Endothelial cell of umbilical vein (primary cell): ENCODE measurements at regions not wholly inside any gene's neighbourhood (a gene's known extent, or its start where the extent isn't known, plus 50 kb on each side); places are given as distances from the start of the nearest gene placed in this dataset.

ENCODE experiments used
- BruUV-seq: library from RNA; stranded (reverse); fragments of 400-500 nt; replicated peaks from 2 replicates; lab custom pipeline; 2021; lab: Mats Ljungman, UMichigan
- CTCF ChIA-PET: fragments of 300-600, 350-600 bp; sonication (Branson Sonifier 250); formaldehyde crosslinking; loops from one replicate; lab custom pipeline; 2021; ENCODE audit warnings: antibody characterized with exemption, inconsistent platforms; lab: Charles Lee
- POLR2A ChIA-PET: fragments of 300-600, 350-600 bp; sonication (Branson Sonifier 250); formaldehyde crosslinking; loops from one replicate; lab custom pipeline; 2021; ENCODE audit warnings: antibody characterized with exemption, inconsistent platforms; lab: Charles Lee
- DNase-seq: peaks from one replicate; pipeline ENCODE4 v3.0.0-alpha.2; 2011; ENCODE audit warnings: low read depth, low spot score
- FAIRE-seq: peaks from 2 replicates; lab custom pipeline; 2011; peaks lifted over from hg19 to GRCh38; lab: Jason Lieb, UNC
- H2AFZ ChIP-seq: 2 replicates; pipeline ENCODE4 v1.6.0; 2012; ENCODE audit warnings: low read depth, low read length, control low read depth, inconsistent platforms
- H3K27ac ChIP-seq: 2 replicates; pipeline ENCODE4 v1.5.1; 2011; ENCODE audit warnings: low read depth, mild to moderate bottlenecking, control low read depth, low read length, moderate library complexity; ENCODE audit not compliant: insufficient read depth
- H3K27me3 ChIP-seq, 2 experiments: 2 replicates each; pipeline versions ENCODE4 v1.6.0 to v1.6.1; 2011; ENCODE audit warnings: low read length in 2 of 2, mixed read lengths in 1 of 2; ENCODE audit not compliant: control insufficient read depth in 2 of 2, insufficient read depth in 2 of 2
- H3K36me3 ChIP-seq, 2 experiments: 2 replicates in 1 of 2; 3 replicates in 1 of 2; pipeline ENCODE4 v1.5.1; 2011; ENCODE audit warnings: low read length in 2 of 2, mild to moderate bottlenecking in 1 of 2, moderate library complexity in 1 of 2; ENCODE audit not compliant: control insufficient read depth in 2 of 2, insufficient read depth in 2 of 2; ENCODE audit errors: extremely low read depth in 1 of 2
- H3K4me1 ChIP-seq: 3 replicates; pipeline ENCODE4 v1.5.1; 2011; ENCODE audit warnings: mild to moderate bottlenecking, low read length; ENCODE audit not compliant: control insufficient read depth, insufficient read depth; ENCODE audit errors: extremely low read depth
- H3K4me2 ChIP-seq: 2 replicates; pipeline ENCODE4 v1.6.1; 2011; ENCODE audit warnings: low read length, control low read depth, mixed read lengths; ENCODE audit not compliant: insufficient read depth
- H3K4me3 ChIP-seq, 3 experiments: fragments of 200-600 bp in 1 of 3; sonication (generic), shearing (Covaris generic) in 1 of 3; replicated peaks in 1 of 3; 2 replicates each; pipeline ENCODE4 v1.5.1; 2011 to 2016; ENCODE audit warnings: control low read depth in 3 of 3, low read length in 3 of 3, mild to moderate bottlenecking in 2 of 3, inconsistent platforms in 1 of 3, low read depth in 1 of 3, moderate library complexity in 1 of 3; ENCODE audit not compliant: insufficient read depth in 1 of 3
- H3K79me2 ChIP-seq: 2 replicates; pipeline ENCODE4 v1.6.0; 2012; ENCODE audit warnings: low read length, inconsistent platforms; ENCODE audit not compliant: control insufficient read depth, insufficient read depth
- H3K9ac ChIP-seq: replicated peaks from 2 replicates; pipeline ENCODE3; 2011; ENCODE audit warnings: low read length, control low read depth; ENCODE audit not compliant: insufficient read depth; ENCODE audit errors: extremely low read depth
- H3K9me1 ChIP-seq: replicated peaks from 3 replicates; pipeline ENCODE4 v1.6.0; 2011; ENCODE audit warnings: mild to moderate bottlenecking, low read length; ENCODE audit not compliant: control insufficient read depth, insufficient read depth; ENCODE audit errors: extremely low read depth
- H3K9me3 ChIP-seq: replicated peaks from 2 replicates; pipeline ENCODE4 v1.5.1; 2012; ENCODE audit warnings: low read length, inconsistent platforms; ENCODE audit not compliant: control insufficient read depth, insufficient read depth
- H4K20me1 ChIP-seq: replicated peaks from 2 replicates; pipeline ENCODE3; 2011; ENCODE audit warnings: mild to moderate bottlenecking, low read length; ENCODE audit not compliant: control insufficient read depth, insufficient read depth; ENCODE audit errors: extremely low read depth
- CTCF ChIP-seq, 2 donors: IDR thresholded peaks; 1 replicate in 1 of 2; 2 replicates in 1 of 2; pipeline ENCODE4 v1.5.1; 2011; ENCODE audit warnings: low read length in 2 of 2, mild to moderate bottlenecking in 2 of 2, moderate library complexity in 2 of 2, control low read depth in 1 of 2, inconsistent platforms in 1 of 2, low read depth in 1 of 2; ENCODE audit not compliant: insufficient read depth in 1 of 2; ENCODE audit errors: extremely low read depth in 1 of 2
- EZH2 ChIP-seq: IDR thresholded peaks from 2 replicates; pipeline ENCODE4 v1.6.1; 2012; ENCODE audit warnings: borderline replicate concordance, low read depth, mild to moderate bottlenecking, moderate library complexity, low read length, inconsistent platforms; ENCODE audit not compliant: severe bottlenecking
- FOS ChIP-seq: IDR thresholded peaks from 2 replicates; pipeline ENCODE4 v1.6.1; 2011; ENCODE audit warnings: mild to moderate bottlenecking, low read length, moderate library complexity, borderline replicate concordance; ENCODE audit not compliant: insufficient read depth
- GATA2 ChIP-seq: IDR thresholded peaks from 2 replicates; pipeline ENCODE4 v1.7.0; 2011; ENCODE audit warnings: low read depth, mild to moderate bottlenecking, moderate library complexity, mixed read lengths, low read length; ENCODE audit not compliant: insufficient read length, insufficient read depth
- JUN ChIP-seq: IDR thresholded peaks from 2 replicates; pipeline ENCODE4 v1.6.1; 2011; ENCODE audit warnings: borderline replicate concordance, low read depth; ENCODE audit not compliant: insufficient read length, insufficient read depth
- MAX ChIP-seq: IDR thresholded peaks from 2 replicates; pipeline ENCODE4 v1.6.1; 2011; ENCODE audit not compliant: insufficient read depth, insufficient read length
- MYC ChIP-seq: IDR thresholded peaks from one replicate; pipeline ENCODE4 v1.6.1; 2011; ENCODE audit warnings: mild to moderate bottlenecking, low read depth, low read length
- POLR2A ChIP-seq: IDR thresholded peaks from 2 replicates; pipeline ENCODE4 v1.6.1; 2012; ENCODE audit warnings: low read depth, mild to moderate bottlenecking, control low read depth, low read length
- POLR2AphosphoS5 ChIP-seq: IDR thresholded peaks from 2 replicates; pipeline ENCODE4 v1.6.1; 2012; ENCODE audit warnings: low read depth, mild to moderate bottlenecking, control low read depth, low read length, moderate library complexity; ENCODE audit not compliant: insufficient read depth
- dilution Hi-C: fragments of 300-500 bp; cut with MboI; formaldehyde crosslinking; loops from one replicate; pipeline ENCODE4 v1.15.0; 2019; ENCODE audit warnings: low sequenced_read_pairs; ENCODE audit not compliant: extremely low pct_ligation_motif_present
- intact Hi-C: fragments of 100-400 bp; cut with micrococcal nuclease; formaldehyde crosslinking; loops from one replicate; pipeline ENCODE4 v1.10.0; 2022

DNA sequence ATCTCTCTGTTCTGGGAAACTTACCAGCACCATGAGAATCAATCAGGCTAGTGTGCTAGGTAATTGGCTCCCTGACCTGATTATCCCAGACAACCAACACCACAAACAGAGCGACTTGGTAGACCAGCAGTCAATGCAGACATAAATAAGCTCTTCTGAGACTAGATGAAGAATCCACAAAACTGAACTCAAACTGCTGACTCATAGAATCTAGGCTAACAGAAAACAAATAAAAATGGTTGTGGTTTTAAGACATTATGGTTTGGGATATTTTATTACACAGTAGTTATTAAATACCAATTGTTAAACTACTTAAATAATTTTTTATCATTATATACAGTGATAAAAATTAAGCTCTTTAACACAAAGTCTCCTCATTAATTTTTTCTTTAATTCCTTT, 535.7 kb downstream of the COL11A1 start:
- Histone ChIP-seq H3K27me3 (no peaks in the 10 kb centered on the region), H4K20me1 (no peaks in the 10 kb centered on the region), H3K4me1 (no peaks in the 10 kb centered on the region), H3K79me2 (no peaks in the 10 kb centered on the region), H3K9me3 (no peaks in the 10 kb centered on the region), H3K27ac (no peak overlapping the region), H3K9me1 (no peaks in the 10 kb centered on the region), H3K4me2 (no peak overlapping the region), H2AFZ (no peak overlapping the region), H3K4me3 (no peak overlapping the region), H3K9ac (no peak overlapping the region), H3K36me3 (no peaks in the 10 kb centered on the region)
- TF ChIP-seq JUN: no peak
- no peak for TF ChIP-seq CTCF (IDR thresholded peaks at IDR 0.05; ENCODE audit: extremely low read depth in 1 of 2, insufficient read depth in 1 of 2, low read depth in 1 of 2, low read length in 2 of 2)
- no peak for TF ChIP-seq MYC
- TF ChIP-seq EZH2: no peak
- TF ChIP-seq MAX: no peak
- no peak for TF ChIP-seq POLR2A
- no peak for FAIRE-seq
- no TSS peak for BruUV-seq
- no peak for DNase-seq
- intact Hi-C loops (no loop called here), dilution Hi-C loops (no loop called here)
- ChIA-PET CTCF (no interaction called here), POLR2A (no interaction called here)

DNA sequence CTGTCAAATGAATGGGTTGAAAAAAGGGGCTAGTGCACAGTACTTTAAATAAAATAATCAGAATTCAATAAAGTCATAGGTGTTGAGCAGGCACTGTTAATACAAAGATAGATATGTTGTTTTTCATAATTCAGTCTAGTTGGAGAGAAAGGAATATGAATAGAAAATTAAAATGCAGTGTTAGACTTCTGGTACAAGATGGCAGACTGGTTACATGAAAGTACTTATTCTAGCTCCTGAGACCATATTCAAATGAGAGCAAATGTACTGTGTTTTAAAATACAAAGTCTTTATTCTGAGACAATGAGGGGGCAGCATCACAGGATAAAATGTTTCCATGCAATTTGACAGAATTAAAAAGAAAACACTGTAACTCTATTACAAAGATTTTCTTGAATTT, 542.1 kb downstream of the COL11A1 start:
- no peaks in the 10 kb centered on the region for H3K27me3 ChIP-seq
- FAIRE-seq (no peak), DNase-seq (no peak)
- no peaks in the 10 kb centered on the region for H4K20me1 ChIP-seq
- dilution Hi-C loops: no loop called here
- H3K9me1 ChIP-seq: no peaks in the 10 kb centered on the region
- no peak overlapping the region for H2AFZ ChIP-seq
- no peak for TF ChIP-seq POLR2AphosphoS5
- TF ChIP-seq JUN: no peak
- no peak for TF ChIP-seq MYC
- no peak for TF ChIP-seq GATA2
- TF ChIP-seq CTCF (IDR thresholded peaks at IDR 0.05; ENCODE audit: extremely low read depth in 1 of 2, insufficient read depth in 1 of 2, low read depth in 1 of 2, low read length in 2 of 2): no peak
- no peak for TF ChIP-seq FOS
- no peak for TF ChIP-seq MAX
- TF ChIP-seq EZH2: no peak
- ChIA-PET POLR2A (no interaction called here), CTCF (no interaction called here)
- no peaks in the 10 kb centered on the region for H3K79me2 ChIP-seq
- no peak overlapping the region for H3K4me3 ChIP-seq
- BruUV-seq: no TSS peak
- H3K9ac ChIP-seq: no peak overlapping the region
- no peaks in the 10 kb centered on the region for H3K4me1 ChIP-seq
- no peak overlapping the region for H3K27ac ChIP-seq
- H3K36me3 ChIP-seq: no peaks in the 10 kb centered on the region
- no peaks in the 10 kb centered on the region for H3K9me3 ChIP-seq
- intact Hi-C loops: no loop called here
- no peak overlapping the region for H3K4me2 ChIP-seq
